K562 (cell line): ENCODE measurements at regions not wholly inside any gene's neighbourhood (a gene's known extent, or its start where the extent isn't known, plus 50 kb on each side); places are given as distances from the start of the nearest gene placed in this dataset.

Experiments
- CEBPB ChIP-seq: fragments of 450-650 bp; IDR thresholded peaks from 2 replicates; pipeline ENCODE4 v1.6.1; 2016; ENCODE audit warnings: missing genetic modification characterization, missing compliant biosample characterization
- EP300 ChIP-seq: IDR thresholded peaks from 2 replicates; pipeline ENCODE4 v1.6.1; 2012; ENCODE audit warnings: low read length, improper control_type of control experiment
- FOXM1 ChIP-seq, 2 experiments: fragments of 450-650 bp in 1 of 2; sonication (generic) in 1 of 2; formaldehyde crosslinking in 1 of 2; IDR thresholded peaks; 2 replicates each; pipeline versions ENCODE4 v1.6.1 to v1.9.0; 2017 to 2022; ENCODE audit warnings: low read depth in 2 of 2, mild to moderate bottlenecking in 2 of 2, missing genetic modification reagents in 1 of 2, moderate library complexity in 1 of 2
- MYC ChIP-seq, 2 experiments: fragments of 250-450 bp in 1 of 2; sonication (Bioruptor Pico) in 1 of 2; IDR thresholded peaks; 2 replicates each; pipeline versions ENCODE4 v1.5.1 to v1.6.1; 2012 to 2021; ENCODE audit warnings: low read depth in 2 of 2, borderline replicate concordance in 1 of 2, improper control_type of control experiment in 1 of 2, low read length in 1 of 2, mild to moderate bottlenecking in 1 of 2, moderate library complexity in 1 of 2
- NFYB ChIP-seq: IDR thresholded peaks from 2 replicates; pipeline ENCODE4 v1.6.1; 2011; ENCODE audit warnings: mild to moderate bottlenecking, moderate library complexity; ENCODE audit not compliant: insufficient read length; ENCODE audit errors: extremely low read depth
- NR2C2 ChIP-seq, 2 experiments: fragments of 200-800 bp in 1 of 2; sonication (Bioruptor generic) in 1 of 2; sonication (generic) in 1 of 2; formaldehyde crosslinking in 1 of 2; IDR thresholded peaks; 2 replicates each; pipeline versions ENCODE4 v1.6.1 to v1.8.0; 2016 to 2022; ENCODE audit warnings: mild to moderate bottlenecking in 1 of 2, missing compliant biosample characterization in 1 of 2, missing genetic modification characterization in 1 of 2, missing genetic modification reagents in 1 of 2
- TF ChIP-seq, protein P1 (sequence below), 3 experiments: IDR thresholded peaks in 2 of 3; conservative IDR thresholded peaks in 1 of 3; 2 replicates each; pipeline ENCODE4 v1.5.1; 2011 to 2012; ENCODE audit warnings: low read length in 3 of 3, mild to moderate bottlenecking in 3 of 3, control low read depth in 2 of 3, improper control_type of control experiment in 1 of 3, inconsistent platforms in 1 of 3, low read depth in 1 of 3, mixed read lengths in 1 of 3, moderate library complexity in 1 of 3; ENCODE audit not compliant: insufficient read depth in 2 of 3
- TF ChIP-seq, protein P2 (sequence below): fragments of 200-800 bp; sonication (Bioruptor generic); IDR thresholded peaks from 2 replicates; pipeline ENCODE4 v1.6.1; 2016; ENCODE audit warnings: missing genetic modification characterization, missing compliant biosample characterization
- TF ChIP-seq, protein P3 (sequence below): fragments of 250-450 bp; sonication (Bioruptor Pico); IDR thresholded peaks from 2 replicates; pipeline ENCODE4 v1.8.0; 2021; ENCODE audit warnings: moderate library complexity, mild to moderate bottlenecking, inconsistent platforms

DNA sequence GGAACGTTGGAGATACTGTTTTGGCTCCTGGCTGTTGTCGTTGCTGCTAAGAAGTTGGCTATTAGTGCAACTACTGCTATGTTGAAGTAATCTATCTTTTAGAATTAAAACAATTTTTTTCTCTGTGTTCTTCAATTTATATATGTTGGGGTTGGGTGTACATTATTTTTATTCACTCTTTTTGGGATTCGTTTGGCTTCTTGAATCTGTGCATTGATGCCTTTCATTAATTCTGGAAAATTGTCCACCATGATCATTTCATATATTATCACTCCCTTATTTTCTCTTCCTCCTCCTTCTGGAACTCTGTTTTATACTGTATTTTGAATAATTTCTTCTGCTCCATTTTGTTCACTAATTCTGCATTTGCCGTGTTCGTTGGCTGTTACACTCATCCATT, 199.5 kb upstream of the PLET1 start:
- TF ChIP-seq FOXM1 (IDR thresholded peaks at IDR 0.05; ENCODE audit: low read depth) (no peak), FOXM1 (CRISPR knock-in tag; IDR thresholded peaks at IDR 0.05; ENCODE audit: low read depth) (no peak), CEBPB (tag) (no peak), MYC (IDR thresholded peaks at IDR 0.05; ENCODE audit: low read depth, low read length) (no peak), MYC (CRISPR knock-in tag; IDR thresholded peaks at IDR 0.05; ENCODE audit: borderline replicate concordance, low read depth) (no peak), NR2C2 (CRISPR knock-in tag; IDR thresholded peaks at IDR 0.05) (no peak), NR2C2 (tag; IDR thresholded peaks at IDR 0.05) (no peak), NFYB (no peak), EP300 (no peak)
- TF ChIP-seq, protein P1, sequence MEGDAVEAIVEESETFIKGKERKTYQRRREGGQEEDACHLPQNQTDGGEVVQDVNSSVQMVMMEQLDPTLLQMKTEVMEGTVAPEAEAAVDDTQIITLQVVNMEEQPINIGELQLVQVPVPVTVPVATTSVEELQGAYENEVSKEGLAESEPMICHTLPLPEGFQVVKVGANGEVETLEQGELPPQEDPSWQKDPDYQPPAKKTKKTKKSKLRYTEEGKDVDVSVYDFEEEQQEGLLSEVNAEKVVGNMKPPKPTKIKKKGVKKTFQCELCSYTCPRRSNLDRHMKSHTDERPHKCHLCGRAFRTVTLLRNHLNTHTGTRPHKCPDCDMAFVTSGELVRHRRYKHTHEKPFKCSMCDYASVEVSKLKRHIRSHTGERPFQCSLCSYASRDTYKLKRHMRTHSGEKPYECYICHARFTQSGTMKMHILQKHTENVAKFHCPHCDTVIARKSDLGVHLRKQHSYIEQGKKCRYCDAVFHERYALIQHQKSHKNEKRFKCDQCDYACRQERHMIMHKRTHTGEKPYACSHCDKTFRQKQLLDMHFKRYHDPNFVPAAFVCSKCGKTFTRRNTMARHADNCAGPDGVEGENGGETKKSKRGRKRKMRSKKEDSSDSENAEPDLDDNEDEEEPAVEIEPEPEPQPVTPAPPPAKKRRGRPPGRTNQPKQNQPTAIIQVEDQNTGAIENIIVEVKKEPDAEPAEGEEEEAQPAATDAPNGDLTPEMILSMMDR (IDR thresholded peaks at IDR 0.05 in 2 of 3, conservative IDR thresholded peaks at IDR 0.05 in 1 of 3; ENCODE audit: insufficient read depth in 2 of 3, low read depth in 1 of 3, low read length in 3 of 3) = no peak
- TF ChIP-seq, protein P2, sequence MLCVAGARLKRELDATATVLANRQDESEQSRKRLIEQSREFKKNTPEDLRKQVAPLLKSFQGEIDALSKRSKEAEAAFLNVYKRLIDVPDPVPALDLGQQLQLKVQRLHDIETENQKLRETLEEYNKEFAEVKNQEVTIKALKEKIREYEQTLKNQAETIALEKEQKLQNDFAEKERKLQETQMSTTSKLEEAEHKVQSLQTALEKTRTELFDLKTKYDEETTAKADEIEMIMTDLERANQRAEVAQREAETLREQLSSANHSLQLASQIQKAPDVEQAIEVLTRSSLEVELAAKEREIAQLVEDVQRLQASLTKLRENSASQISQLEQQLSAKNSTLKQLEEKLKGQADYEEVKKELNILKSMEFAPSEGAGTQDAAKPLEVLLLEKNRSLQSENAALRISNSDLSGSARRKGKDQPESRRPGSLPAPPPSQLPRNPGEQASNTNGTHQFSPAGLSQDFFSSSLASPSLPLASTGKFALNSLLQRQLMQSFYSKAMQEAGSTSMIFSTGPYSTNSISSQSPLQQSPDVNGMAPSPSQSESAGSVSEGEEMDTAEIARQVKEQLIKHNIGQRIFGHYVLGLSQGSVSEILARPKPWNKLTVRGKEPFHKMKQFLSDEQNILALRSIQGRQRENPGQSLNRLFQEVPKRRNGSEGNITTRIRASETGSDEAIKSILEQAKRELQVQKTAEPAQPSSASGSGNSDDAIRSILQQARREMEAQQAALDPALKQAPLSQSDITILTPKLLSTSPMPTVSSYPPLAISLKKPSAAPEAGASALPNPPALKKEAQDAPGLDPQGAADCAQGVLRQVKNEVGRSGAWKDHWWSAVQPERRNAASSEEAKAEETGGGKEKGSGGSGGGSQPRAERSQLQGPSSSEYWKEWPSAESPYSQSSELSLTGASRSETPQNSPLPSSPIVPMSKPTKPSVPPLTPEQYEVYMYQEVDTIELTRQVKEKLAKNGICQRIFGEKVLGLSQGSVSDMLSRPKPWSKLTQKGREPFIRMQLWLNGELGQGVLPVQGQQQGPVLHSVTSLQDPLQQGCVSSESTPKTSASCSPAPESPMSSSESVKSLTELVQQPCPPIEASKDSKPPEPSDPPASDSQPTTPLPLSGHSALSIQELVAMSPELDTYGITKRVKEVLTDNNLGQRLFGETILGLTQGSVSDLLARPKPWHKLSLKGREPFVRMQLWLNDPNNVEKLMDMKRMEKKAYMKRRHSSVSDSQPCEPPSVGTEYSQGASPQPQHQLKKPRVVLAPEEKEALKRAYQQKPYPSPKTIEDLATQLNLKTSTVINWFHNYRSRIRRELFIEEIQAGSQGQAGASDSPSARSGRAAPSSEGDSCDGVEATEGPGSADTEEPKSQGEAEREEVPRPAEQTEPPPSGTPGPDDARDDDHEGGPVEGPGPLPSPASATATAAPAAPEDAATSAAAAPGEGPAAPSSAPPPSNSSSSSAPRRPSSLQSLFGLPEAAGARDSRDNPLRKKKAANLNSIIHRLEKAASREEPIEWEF (CRISPR knock-in tag) = no peak
- TF ChIP-seq, protein P3, sequence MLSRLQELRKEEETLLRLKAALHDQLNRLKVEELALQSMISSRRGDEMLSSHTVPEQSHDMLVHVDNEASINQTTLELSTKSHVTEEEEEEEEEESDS (CRISPR knock-in tag) = no peak
